ENCODE measurements at regions not wholly inside any gene's neighbourhood (a gene's known extent, or its start where the extent isn't known, plus 50 kb on each side); places are given as distances from the start of the nearest gene placed in this dataset.

GRCh38 chr18:11532758-11533512 is 76.5 kb upstream of the SLC35G4 start:
- TF ChIP-seq POLR2AphosphoS5 (IDR thresholded peaks at IDR 0.05) (no peak), CTCF (IDR thresholded peaks at IDR 0.05) (no peak), POLR2A (IDR thresholded peaks at IDR 0.05) (no peak)
